ENCODE measurements at regions not wholly inside any gene's neighbourhood (a gene's known extent, or its start where the extent isn't known, plus 50 kb on each side); places are given as distances from the start of the nearest gene placed in this dataset.

DNA sequence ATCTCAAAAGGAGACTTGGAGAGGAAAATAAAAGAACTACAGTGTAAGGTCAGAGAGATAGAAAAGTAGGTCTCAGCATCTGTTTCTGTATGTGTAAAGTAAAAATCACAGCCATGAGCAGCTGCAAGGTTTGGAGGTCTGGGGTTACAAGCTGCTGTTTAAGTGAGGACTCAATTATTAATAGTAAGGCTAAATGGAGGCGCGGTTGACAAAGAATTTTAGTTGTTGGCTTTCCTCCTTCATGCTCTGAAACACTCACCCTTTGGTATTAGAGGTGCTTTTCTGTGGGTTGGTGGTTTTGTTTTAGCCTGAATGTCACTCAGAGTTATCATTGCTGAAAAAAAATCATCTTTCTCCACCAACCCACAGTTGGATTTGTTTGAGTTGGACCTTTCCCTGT, 59.8 kb upstream of the HAO2 start:
- DNase-seq: no peak

DNA sequence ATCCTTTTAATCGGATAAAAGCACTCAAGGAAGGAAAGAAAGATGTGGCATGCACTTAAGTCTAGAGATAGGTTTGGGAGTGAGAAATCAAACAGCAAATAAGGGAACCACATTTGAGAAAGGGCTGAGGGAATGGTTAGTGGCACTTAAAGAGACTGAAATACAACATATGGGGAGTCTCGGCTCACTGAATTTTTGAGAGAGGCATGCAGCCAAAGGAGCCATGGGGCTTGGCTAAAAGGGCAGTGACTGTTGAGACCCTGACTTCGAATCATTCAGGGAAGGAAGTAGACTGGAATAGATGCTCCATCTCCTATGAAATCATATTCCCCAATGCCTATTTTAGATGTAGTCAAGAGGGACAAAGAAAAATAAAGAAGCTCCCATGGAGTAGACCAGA, 58.3 kb upstream of the HAO2 start:
- no peak for DNase-seq

DNA sequence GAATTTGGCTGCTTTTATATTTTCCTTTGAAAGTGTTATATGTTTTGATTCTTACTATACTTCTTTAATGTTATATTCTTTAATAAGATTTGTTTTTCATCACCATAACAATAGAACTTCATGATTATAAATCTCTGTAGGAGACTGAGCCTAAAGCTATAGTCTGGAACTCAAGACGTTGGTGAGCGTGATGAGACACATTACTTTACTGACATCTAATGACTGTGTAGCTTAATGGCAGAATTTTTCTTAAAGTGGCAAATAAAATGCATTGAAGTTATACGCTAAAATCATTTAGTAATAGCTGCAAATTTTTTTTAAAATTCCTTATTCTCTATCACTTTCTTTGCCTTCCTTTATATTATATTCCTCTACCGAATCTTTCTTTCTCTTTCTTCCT, 56.1 kb upstream of the HAO2 start:
- no peak for DNase-seq

DNA sequence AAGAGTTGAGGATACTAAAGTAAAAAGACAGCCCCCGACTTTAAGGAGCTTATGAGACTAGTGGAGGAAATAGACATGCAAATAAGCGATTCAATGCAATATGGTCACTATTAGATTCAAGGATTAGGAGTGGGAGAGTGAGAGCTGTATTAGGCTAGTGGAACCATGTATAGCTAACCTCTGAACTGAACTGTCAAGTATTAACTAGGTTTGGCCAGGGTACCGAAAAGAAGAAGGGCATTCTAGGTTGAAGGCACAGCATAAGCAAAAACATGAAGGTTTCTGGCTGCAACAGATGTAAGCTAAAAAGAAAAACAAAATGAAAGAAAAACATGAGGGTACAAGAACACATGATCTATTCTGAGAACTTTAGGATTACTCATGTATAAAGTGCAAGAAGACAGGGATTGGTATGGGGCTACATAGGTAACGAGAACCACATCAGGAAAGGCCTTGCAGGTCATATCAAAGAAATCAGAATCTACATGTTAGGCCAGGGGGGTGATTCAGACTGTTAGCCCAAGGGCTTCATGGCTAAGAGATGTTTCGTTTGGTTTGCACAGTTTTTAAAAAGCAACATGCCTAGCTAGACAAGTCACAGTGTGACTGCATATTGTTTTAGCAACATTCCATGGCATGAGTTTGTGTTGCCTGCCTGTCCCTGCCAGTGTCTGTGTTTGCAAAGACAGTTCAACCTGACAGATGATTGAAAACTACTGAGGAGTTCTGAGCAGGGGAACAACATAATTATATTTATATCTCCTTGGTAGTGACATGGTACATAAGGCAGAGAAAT, 54.4 kb upstream of the HAO2 start:
- no peak for DNase-seq

DNA sequence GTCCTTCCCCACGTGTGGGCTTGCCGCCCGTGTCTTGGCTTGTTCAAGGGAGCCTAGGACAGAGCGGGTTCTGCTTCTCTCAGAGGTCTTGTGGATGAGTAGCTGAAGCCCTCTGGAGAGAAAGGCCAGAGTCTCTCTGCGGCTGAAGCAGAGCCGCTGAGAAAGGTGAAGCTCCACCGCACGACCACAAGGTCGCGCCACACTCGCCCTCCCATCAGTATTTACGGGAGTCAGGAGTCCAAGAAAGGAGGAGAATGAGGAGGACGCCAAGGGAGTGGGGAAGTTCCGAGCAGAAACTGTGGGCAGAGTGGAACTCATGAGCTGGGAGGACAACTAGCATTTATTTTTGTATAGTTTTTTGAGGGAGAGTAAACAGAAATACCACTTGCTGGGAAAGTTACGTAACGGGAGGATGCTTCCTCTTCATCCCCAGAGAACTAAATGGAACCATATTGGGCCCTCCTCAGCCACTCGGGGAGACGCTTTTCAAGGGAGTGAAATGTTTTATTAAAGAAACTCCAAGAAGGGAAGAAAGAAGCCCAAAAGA, 51.6 kb upstream of the HAO2 start:
- no peak for DNase-seq

DNA sequence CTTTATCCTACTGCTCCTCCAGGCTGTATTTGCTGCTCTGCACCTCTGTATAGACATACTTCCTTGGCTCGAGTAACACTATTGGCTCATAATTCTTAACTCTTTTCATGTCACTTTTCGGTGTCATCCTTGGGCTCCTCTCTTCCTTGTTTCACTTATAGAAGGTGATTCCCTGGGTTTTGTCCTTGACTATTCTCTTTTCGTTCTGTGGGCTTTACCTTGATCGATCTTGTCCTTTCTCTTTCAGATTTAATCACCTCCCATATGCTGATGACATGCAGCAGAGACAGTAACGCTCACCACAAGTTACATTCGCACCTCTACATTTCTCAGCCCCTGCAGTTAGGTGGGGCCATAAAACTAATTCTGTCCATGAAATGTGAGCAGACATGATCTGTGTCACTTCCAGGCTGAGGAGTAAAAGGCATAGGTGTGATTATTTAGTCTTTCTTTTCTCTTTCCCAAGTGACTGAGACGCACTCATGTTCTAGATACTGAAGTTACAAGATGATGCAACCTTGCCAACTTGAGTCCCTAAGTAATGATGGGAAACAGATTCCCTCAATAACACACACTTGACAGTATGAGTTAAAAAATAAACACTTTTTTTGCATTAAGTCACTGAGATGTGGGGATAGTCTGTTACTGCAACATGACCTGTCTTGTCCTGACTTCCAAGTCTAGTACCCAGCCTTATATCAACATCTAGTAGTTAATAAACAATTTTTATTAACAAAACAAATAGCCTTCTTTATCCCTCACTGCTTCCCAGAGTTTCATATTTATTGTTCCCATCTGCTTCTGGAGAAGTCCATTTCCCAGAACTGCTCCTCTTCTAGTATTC, 49.9 kb upstream of the HAO2 start:
- DNase-seq: no peak

Measured in hematopoietic multipotent progenitor cell treated with erythropoietin and hydrocortisone succinate and interleukin-3 and kit ligand, for 8 days (in vitro differentiated cells).